WTC11 (cell line): ENCODE measurements at regions not wholly inside any gene's neighbourhood (a gene's known extent, or its start where the extent isn't known, plus 50 kb on each side); places are given as distances from the start of the nearest gene placed in this dataset.

Experiments
- ATF1 ChIP-seq: sonication (generic); formaldehyde crosslinking; IDR thresholded peaks from 2 replicates; pipeline ENCODE4 v1.8.1; 2023; ENCODE audit warnings: mild to moderate bottlenecking, moderate library complexity, missing genetic modification reagents
- CREM ChIP-seq: sonication (generic); formaldehyde crosslinking; IDR thresholded peaks from 2 replicates; pipeline ENCODE4 v1.8.1; 2022; ENCODE audit warnings: mild to moderate bottlenecking, missing genetic modification reagents, moderate library complexity
- ELF4 ChIP-seq: sonication (generic); formaldehyde crosslinking; IDR thresholded peaks from 2 replicates; pipeline ENCODE4 v1.8.1; 2022; ENCODE audit warnings: low read depth, mild to moderate bottlenecking, moderate library complexity, missing genetic modification reagents
- TF ChIP-seq, protein P1 (sequence below): fragments of 200-600 bp; IDR thresholded peaks from 2 replicates; pipeline ENCODE4 v1.8.0; 2022; ENCODE audit warnings: antibody characterized with exemption

GRCh38 chr5:17004441-17005106 is 68.5 kb upstream of the MYO10 start:
- TF ChIP-seq ATF1 (no peak), CREM (CRISPR knock-in tag) (no peak), ELF4 (CRISPR knock-in tag) (no peak)
- TF ChIP-seq, protein P1, sequence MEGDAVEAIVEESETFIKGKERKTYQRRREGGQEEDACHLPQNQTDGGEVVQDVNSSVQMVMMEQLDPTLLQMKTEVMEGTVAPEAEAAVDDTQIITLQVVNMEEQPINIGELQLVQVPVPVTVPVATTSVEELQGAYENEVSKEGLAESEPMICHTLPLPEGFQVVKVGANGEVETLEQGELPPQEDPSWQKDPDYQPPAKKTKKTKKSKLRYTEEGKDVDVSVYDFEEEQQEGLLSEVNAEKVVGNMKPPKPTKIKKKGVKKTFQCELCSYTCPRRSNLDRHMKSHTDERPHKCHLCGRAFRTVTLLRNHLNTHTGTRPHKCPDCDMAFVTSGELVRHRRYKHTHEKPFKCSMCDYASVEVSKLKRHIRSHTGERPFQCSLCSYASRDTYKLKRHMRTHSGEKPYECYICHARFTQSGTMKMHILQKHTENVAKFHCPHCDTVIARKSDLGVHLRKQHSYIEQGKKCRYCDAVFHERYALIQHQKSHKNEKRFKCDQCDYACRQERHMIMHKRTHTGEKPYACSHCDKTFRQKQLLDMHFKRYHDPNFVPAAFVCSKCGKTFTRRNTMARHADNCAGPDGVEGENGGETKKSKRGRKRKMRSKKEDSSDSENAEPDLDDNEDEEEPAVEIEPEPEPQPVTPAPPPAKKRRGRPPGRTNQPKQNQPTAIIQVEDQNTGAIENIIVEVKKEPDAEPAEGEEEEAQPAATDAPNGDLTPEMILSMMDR = no peak
